ENCODE measurements at regions not wholly inside any gene's neighbourhood (a gene's known extent, or its start where the extent isn't known, plus 50 kb on each side); places are given as distances from the start of the nearest gene placed in this dataset.

- H3K4me2 ChIP-seq = no peak overlapping the region
- no peak overlapping the region for H3K27ac ChIP-seq
- 95% methylated on average over 11 of the region's 11 CpGs for WGBS (ENCODE audit: low lambda C conversion rate, missing lambda C conversion rate)
- TF ChIP-seq, protein P1, sequence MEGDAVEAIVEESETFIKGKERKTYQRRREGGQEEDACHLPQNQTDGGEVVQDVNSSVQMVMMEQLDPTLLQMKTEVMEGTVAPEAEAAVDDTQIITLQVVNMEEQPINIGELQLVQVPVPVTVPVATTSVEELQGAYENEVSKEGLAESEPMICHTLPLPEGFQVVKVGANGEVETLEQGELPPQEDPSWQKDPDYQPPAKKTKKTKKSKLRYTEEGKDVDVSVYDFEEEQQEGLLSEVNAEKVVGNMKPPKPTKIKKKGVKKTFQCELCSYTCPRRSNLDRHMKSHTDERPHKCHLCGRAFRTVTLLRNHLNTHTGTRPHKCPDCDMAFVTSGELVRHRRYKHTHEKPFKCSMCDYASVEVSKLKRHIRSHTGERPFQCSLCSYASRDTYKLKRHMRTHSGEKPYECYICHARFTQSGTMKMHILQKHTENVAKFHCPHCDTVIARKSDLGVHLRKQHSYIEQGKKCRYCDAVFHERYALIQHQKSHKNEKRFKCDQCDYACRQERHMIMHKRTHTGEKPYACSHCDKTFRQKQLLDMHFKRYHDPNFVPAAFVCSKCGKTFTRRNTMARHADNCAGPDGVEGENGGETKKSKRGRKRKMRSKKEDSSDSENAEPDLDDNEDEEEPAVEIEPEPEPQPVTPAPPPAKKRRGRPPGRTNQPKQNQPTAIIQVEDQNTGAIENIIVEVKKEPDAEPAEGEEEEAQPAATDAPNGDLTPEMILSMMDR (IDR thresholded peaks at IDR 0.05; ENCODE audit: poor library complexity) = no peak
- TF ChIP-seq EZH2phosphoT487 (IDR thresholded peaks at IDR 0.05; ENCODE audit: low read depth, severe bottlenecking, unreplicated experiment) (no peak), EZH2 (IDR thresholded peaks at IDR 0.05; ENCODE audit: borderline replicate concordance) (no peak)
- no peaks in the 10 kb centered on the region for H3K9me3 ChIP-seq (ENCODE audit: low read depth)
- H3K4me3 ChIP-seq = no peak overlapping the region
- no peaks in the 10 kb centered on the region for H3K9me2 ChIP-seq (replicated peaks; ENCODE audit: insufficient read depth)
- no peaks in the 10 kb centered on the region for H4K20me1 ChIP-seq (ENCODE audit: insufficient read depth, poor library complexity, severe bottlenecking)
- H2AFZ ChIP-seq = no peak overlapping the region
- no peaks in the 10 kb centered on the region for H3K27me3 ChIP-seq
- H3K79me2 ChIP-seq = no peaks in the 10 kb centered on the region
- no peak for DNase-seq (ENCODE audit: low spot score)
- no peaks in the 10 kb centered on the region for H3K36me3 ChIP-seq (replicated peaks; ENCODE audit: insufficient read depth, low read depth)
- no peaks in the 10 kb centered on the region for H3K4me1 ChIP-seq (ENCODE audit: insufficient read depth)
Measured at GRCh38 chr9:86589730-86590129, 235.5 kb upstream of the TUT7 start.

GRCh38 chr9:86589273-86589672 lies 235.1 kb upstream of the TUT7 start:
- H3K4me3 ChIP-seq = no peak overlapping the region
- 88% methylated on average over 6 of the region's 6 CpGs for WGBS (ENCODE audit: low lambda C conversion rate, missing lambda C conversion rate)
- no peaks in the 10 kb centered on the region for H3K9me3 ChIP-seq (ENCODE audit: low read depth)
- no peaks in the 10 kb centered on the region for H3K79me2 ChIP-seq
- no peaks in the 10 kb centered on the region for H3K36me3 ChIP-seq (replicated peaks; ENCODE audit: insufficient read depth, low read depth)
- H3K4me2 ChIP-seq = no peak overlapping the region
- H3K27ac ChIP-seq = no peak overlapping the region
- no peaks in the 10 kb centered on the region for H3K4me1 ChIP-seq (ENCODE audit: insufficient read depth)
- H2AFZ ChIP-seq = no peak overlapping the region
- no peak for DNase-seq (ENCODE audit: low spot score)
- TF ChIP-seq, protein P1 (IDR thresholded peaks at IDR 0.05; ENCODE audit: poor library complexity) = no peak
- TF ChIP-seq EZH2phosphoT487 (IDR thresholded peaks at IDR 0.05; ENCODE audit: low read depth, severe bottlenecking, unreplicated experiment) = no peak
- TF ChIP-seq EZH2 (IDR thresholded peaks at IDR 0.05; ENCODE audit: borderline replicate concordance) = no peak
- no peaks in the 10 kb centered on the region for H3K27me3 ChIP-seq
- H3K9me2 ChIP-seq (replicated peaks; ENCODE audit: insufficient read depth) = no peaks in the 10 kb centered on the region
- no peaks in the 10 kb centered on the region for H4K20me1 ChIP-seq (ENCODE audit: insufficient read depth, poor library complexity, severe bottlenecking)

- no peak overlapping the region for H2AFZ ChIP-seq
Measured at GRCh38 chr9:86586144-86586494, 231.9 kb upstream of the TUT7 start.

More at GRCh38 chr9:86586144-86586494, 231.9 kb upstream of the TUT7 start:
- H3K9me3 ChIP-seq (ENCODE audit: low read depth) = no peaks in the 10 kb centered on the region
- no peaks in the 10 kb centered on the region for H3K4me1 ChIP-seq (ENCODE audit: insufficient read depth)
- TF ChIP-seq EZH2 (IDR thresholded peaks at IDR 0.05; ENCODE audit: borderline replicate concordance) (no peak), EZH2phosphoT487 (IDR thresholded peaks at IDR 0.05; ENCODE audit: low read depth, severe bottlenecking, unreplicated experiment) (no peak)
- TF ChIP-seq, protein P1 (IDR thresholded peaks at IDR 0.05; ENCODE audit: poor library complexity) = no peak
- H3K27ac ChIP-seq = peak overlapping the region; percentile 55
- no peak overlapping the region for H3K4me3 ChIP-seq
- peak overlapping the region; percentile 53 for H3K4me2 ChIP-seq
- no peaks in the 10 kb centered on the region for H3K27me3 ChIP-seq
- H3K9me2 ChIP-seq (replicated peaks; ENCODE audit: insufficient read depth) = no peaks in the 10 kb centered on the region
- no peaks in the 10 kb centered on the region for H3K79me2 ChIP-seq
- no peaks in the 10 kb centered on the region for H4K20me1 ChIP-seq (ENCODE audit: insufficient read depth, poor library complexity, severe bottlenecking)
- DNase-seq (ENCODE audit: low spot score) = no peak
- no peaks in the 10 kb centered on the region for H3K36me3 ChIP-seq (replicated peaks; ENCODE audit: insufficient read depth, low read depth)

Measured in hepatocyte (in vitro differentiated cells).